Spleen (tissue), 3 donors: ENCODE measurements at regions not wholly inside any gene's neighbourhood (a gene's known extent, or its start where the extent isn't known, plus 50 kb on each side); places are given as distances from the start of the nearest gene placed in this dataset.

Experiments
- POLR2A ChIP-seq, 3 donors: fragments of 450-650 bp; IDR thresholded peaks; one replicate each; pipeline ENCODE4 v1.5.1; 2017; ENCODE audit warnings: antibody characterized with exemption in 3 of 3, mild to moderate bottlenecking in 1 of 3
- POLR2AphosphoS5 ChIP-seq, 3 donors: sonication (generic); formaldehyde crosslinking; IDR thresholded peaks; one replicate each; pipeline ENCODE4 v1.5.1; 2017; ENCODE audit warnings: antibody characterized with exemption in 3 of 3

GRCh38 chr3:76789237-76789636 is 250.7 kb upstream of the ROBO2 start:
- TF ChIP-seq POLR2A (IDR thresholded peaks at IDR 0.05) (no peak), POLR2AphosphoS5 (IDR thresholded peaks at IDR 0.05) (no peak)
